ENCODE measurements at regions not wholly inside any gene's neighbourhood (a gene's known extent, or its start where the extent isn't known, plus 50 kb on each side); places are given as distances from the start of the nearest gene placed in this dataset.

DNA sequence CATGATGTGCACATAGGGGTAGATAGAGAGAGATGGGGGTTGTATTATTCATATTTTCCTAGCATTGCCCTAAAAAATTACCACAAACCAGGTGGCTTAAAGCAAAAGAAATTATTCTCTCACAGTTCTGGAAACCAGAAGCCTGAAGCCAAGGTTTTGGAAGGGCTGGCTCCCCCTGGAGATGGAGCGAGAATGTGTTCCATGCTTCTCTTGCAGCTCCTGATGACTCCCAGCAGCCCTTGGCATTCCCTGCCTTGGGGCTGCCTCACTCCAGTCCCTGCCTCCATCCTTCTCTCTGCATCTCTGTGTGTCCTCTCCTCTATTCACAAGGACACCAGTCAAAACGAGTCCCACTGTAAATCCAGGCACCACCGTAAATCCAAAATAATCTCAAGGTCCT lies 91.5 kb upstream of the FAM174B start:
- TF ChIP-seq, protein P1, sequence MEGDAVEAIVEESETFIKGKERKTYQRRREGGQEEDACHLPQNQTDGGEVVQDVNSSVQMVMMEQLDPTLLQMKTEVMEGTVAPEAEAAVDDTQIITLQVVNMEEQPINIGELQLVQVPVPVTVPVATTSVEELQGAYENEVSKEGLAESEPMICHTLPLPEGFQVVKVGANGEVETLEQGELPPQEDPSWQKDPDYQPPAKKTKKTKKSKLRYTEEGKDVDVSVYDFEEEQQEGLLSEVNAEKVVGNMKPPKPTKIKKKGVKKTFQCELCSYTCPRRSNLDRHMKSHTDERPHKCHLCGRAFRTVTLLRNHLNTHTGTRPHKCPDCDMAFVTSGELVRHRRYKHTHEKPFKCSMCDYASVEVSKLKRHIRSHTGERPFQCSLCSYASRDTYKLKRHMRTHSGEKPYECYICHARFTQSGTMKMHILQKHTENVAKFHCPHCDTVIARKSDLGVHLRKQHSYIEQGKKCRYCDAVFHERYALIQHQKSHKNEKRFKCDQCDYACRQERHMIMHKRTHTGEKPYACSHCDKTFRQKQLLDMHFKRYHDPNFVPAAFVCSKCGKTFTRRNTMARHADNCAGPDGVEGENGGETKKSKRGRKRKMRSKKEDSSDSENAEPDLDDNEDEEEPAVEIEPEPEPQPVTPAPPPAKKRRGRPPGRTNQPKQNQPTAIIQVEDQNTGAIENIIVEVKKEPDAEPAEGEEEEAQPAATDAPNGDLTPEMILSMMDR (conservative IDR thresholded peaks at IDR 0.05; ENCODE audit: low read depth in 2 of 2) = peak; percentile 19 to 54; a peak in 2 of 4 replicates
- TF ChIP-seq, protein P2, sequence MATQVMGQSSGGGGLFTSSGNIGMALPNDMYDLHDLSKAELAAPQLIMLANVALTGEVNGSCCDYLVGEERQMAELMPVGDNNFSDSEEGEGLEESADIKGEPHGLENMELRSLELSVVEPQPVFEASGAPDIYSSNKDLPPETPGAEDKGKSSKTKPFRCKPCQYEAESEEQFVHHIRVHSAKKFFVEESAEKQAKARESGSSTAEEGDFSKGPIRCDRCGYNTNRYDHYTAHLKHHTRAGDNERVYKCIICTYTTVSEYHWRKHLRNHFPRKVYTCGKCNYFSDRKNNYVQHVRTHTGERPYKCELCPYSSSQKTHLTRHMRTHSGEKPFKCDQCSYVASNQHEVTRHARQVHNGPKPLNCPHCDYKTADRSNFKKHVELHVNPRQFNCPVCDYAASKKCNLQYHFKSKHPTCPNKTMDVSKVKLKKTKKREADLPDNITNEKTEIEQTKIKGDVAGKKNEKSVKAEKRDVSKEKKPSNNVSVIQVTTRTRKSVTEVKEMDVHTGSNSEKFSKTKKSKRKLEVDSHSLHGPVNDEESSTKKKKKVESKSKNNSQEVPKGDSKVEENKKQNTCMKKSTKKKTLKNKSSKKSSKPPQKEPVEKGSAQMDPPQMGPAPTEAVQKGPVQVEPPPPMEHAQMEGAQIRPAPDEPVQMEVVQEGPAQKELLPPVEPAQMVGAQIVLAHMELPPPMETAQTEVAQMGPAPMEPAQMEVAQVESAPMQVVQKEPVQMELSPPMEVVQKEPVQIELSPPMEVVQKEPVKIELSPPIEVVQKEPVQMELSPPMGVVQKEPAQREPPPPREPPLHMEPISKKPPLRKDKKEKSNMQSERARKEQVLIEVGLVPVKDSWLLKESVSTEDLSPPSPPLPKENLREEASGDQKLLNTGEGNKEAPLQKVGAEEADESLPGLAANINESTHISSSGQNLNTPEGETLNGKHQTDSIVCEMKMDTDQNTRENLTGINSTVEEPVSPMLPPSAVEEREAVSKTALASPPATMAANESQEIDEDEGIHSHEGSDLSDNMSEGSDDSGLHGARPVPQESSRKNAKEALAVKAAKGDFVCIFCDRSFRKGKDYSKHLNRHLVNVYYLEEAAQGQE (IDR thresholded peaks at IDR 0.05; ENCODE audit: unreplicated experiment) = no peak
- TF ChIP-seq POLR2AphosphoS5 (IDR thresholded peaks at IDR 0.05; ENCODE audit: low read depth) (no peak), ETS1 (IDR thresholded peaks at IDR 0.05) (no peak), JUNB (IDR thresholded peaks at IDR 0.05; ENCODE audit: unreplicated experiment) (no peak)

All from GM23338 (cell line).